ENCODE measurements at regions not wholly inside any gene's neighbourhood (a gene's known extent, or its start where the extent isn't known, plus 50 kb on each side); places are given as distances from the start of the nearest gene placed in this dataset.

DNA sequence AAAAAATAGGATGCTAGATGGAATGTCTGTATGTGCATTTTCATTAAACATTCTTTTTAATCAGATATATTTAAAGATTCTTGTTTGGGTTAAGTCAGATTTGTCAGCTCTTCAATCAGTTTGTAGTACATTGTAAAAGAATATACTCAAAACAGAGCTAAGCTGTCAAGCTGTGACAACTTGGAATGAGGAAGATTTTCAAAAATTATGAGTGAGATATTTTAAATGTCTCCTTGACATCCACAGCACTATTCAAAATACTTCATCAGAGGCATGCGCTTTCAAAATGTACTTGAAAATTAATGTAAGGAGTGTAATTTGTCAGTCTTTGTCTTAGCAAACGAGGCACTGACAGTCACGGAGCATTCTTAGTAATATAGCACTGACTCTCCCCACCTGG, 182.0 kb downstream of the MAT2B start:
- WGBS, 2 experiments = 94 to 96% methylated on average over 3 of the region's 3 CpGs
- Histone ChIP-seq H3K27ac (ENCODE audit: insufficient read depth, low read depth, low read length, poor library complexity, severe bottlenecking) (no peak overlapping the region), H3K4me1 (ENCODE audit: control insufficient read depth, insufficient read depth, low read length) (no peaks in the 10 kb centered on the region), H3K36me3 (ENCODE audit: control insufficient read depth, insufficient read depth, low read length) (no peaks in the 10 kb centered on the region), H3K27me3 (ENCODE audit: control insufficient read depth, insufficient read depth, low read length, poor library complexity, severe bottlenecking) (no peaks in the 10 kb centered on the region), H3K4me3 (ENCODE audit: insufficient read depth, low read depth, low read length) (no peak overlapping the region), H3K9me3 (ENCODE audit: control insufficient read depth, low read length) (no peaks in the 10 kb centered on the region)

DNA sequence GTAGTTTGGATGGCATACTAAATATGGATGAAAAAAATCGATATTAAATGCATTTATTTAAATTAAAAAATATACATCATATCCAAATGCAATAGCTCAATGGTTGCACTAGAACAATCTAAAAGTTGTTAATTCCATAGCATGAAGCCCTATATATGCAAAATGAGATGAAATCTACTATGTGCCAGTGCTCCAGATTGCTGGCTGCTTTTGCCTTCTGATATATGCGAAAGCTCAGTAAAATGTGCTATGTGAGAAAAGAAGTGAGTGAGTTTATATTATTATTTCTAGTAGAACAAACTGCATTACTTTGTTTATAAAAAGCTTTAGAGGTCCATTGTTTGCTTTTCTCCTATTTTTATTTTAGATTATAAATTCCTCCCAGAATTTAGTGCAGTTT, 186.7 kb downstream of the MAT2B start:
- H3K4me3 ChIP-seq (ENCODE audit: insufficient read depth, low read depth, low read length) = no peak overlapping the region
- H3K27me3 ChIP-seq (ENCODE audit: control insufficient read depth, insufficient read depth, low read length, poor library complexity, severe bottlenecking) = no peaks in the 10 kb centered on the region
- 100% methylated on average over 1 of the region's 2 CpGs for WGBS, 2 experiments
- H3K27ac ChIP-seq (ENCODE audit: insufficient read depth, low read depth, low read length, poor library complexity, severe bottlenecking) = no peak overlapping the region
- H3K9me3 ChIP-seq (ENCODE audit: control insufficient read depth, low read length) = no peaks in the 10 kb centered on the region
- H3K4me1 ChIP-seq (ENCODE audit: control insufficient read depth, insufficient read depth, low read length) = no peaks in the 10 kb centered on the region
- H3K36me3 ChIP-seq (ENCODE audit: control insufficient read depth, insufficient read depth, low read length) = no peaks in the 10 kb centered on the region

DNA sequence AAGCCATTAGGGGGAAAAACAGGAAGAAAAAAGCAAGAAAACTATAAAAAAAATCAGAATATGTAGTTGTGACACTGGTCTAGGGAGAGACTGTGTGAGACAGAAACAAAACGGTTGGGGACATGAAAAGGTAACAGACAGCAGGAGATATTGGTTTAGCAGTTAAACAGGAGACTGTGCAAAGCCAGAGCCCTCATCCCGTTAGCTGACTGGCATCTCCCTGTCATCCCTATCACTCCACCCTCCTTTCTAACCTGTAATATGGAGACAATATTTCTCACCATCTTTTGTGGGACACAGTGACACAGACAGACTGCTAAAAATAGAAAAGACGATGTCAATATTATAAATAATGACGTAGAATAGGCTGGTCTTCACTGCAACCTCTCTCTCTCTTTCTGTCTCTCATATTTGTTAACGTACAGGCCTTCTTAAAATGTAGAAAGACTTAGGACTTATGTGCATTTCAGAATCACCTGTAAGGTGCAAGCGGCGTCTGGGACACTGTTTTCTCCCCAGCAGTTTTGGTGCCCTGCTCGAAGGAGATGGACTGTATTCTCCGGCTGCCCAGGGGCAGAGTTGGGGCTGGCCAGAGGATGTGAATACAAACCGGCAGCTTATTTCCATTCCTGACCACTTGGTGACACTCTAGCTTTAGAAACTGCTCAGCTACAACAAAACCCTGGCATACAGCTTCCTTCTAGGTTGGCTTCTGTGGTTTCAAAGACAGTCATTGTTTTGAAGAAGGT, 190.6 kb downstream of the MAT2B start:
- no peak overlapping the region for H3K4me3 ChIP-seq (ENCODE audit: insufficient read depth, low read depth, low read length)
- H3K36me3 ChIP-seq (ENCODE audit: control insufficient read depth, insufficient read depth, low read length) = no peaks in the 10 kb centered on the region
- no peak overlapping the region for H3K27ac ChIP-seq (ENCODE audit: insufficient read depth, low read depth, low read length, poor library complexity, severe bottlenecking)
- no peaks in the 10 kb centered on the region for H3K9me3 ChIP-seq (ENCODE audit: control insufficient read depth, low read length)
- H3K4me1 ChIP-seq (ENCODE audit: control insufficient read depth, insufficient read depth, low read length) = no peaks in the 10 kb centered on the region
- no peaks in the 10 kb centered on the region for H3K27me3 ChIP-seq (ENCODE audit: control insufficient read depth, insufficient read depth, low read length, poor library complexity, severe bottlenecking)
- 59 to 62% methylated on average over 10 of the region's 10 CpGs for WGBS, 2 experiments

DNA sequence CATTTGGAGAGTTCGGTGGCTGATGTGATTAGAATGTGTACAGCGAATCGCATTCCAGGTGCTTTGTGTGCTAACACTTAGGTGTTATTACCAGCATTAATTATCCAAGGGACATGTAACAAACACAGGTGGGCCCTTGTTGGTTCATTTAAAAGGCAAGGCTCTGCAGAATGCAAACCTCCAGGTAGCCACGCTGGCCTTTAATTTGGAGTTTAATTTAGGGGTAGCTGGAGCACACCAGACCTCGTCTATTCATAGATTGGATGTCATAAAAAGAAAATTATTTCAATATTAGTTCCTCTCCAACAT, 191.1 kb downstream of the MAT2B start:
- Histone ChIP-seq H3K4me1 (ENCODE audit: control insufficient read depth, insufficient read depth, low read length) (no peaks in the 10 kb centered on the region), H3K27me3 (ENCODE audit: control insufficient read depth, insufficient read depth, low read length, poor library complexity, severe bottlenecking) (no peaks in the 10 kb centered on the region), H3K27ac (ENCODE audit: insufficient read depth, low read depth, low read length, poor library complexity, severe bottlenecking) (no peak overlapping the region), H3K36me3 (ENCODE audit: control insufficient read depth, insufficient read depth, low read length) (no peaks in the 10 kb centered on the region), H3K4me3 (ENCODE audit: insufficient read depth, low read depth, low read length) (no peak overlapping the region), H3K9me3 (ENCODE audit: control insufficient read depth, low read length) (no peaks in the 10 kb centered on the region)
- 45 to 57% methylated on average over 4 to 5 of the region's 5 CpGs for WGBS, 2 experiments

DNA sequence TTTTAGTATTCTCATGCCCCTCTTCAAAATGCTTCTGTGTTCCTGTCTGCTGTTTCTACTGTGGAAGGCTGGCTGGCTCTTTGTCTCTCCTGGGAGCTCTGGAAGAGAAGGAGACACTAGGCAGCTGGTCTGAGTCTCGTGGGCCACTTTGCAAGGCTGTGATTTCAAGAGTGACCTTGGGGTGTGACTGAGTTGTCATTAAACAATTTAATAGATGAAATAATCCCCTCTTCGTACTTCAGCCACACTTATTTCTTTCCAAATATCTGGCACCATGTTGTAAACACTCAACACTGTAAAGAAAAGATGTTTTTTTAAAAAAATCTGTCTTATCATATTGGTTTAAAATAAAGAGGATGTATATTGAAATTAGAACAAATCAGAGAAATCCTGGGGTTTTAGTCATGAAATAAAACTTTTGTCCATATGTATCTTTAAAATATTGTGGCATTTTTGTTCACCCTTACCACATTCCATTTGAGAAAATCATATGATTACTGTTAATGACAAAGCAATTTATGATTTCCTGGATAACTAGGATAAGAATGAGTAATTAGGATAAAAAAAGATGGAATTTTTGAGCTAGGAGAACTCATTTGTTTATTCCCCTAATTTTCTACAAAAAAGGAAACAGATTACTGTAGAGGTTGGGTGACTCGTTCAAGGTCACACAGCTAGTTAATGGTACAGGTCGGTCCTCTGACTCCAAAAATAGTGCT, 200.8 kb downstream of the MAT2B start:
- no peaks in the 10 kb centered on the region for H3K9me3 ChIP-seq (ENCODE audit: control insufficient read depth, low read length)
- H3K4me1 ChIP-seq (ENCODE audit: control insufficient read depth, insufficient read depth, low read length) = no peaks in the 10 kb centered on the region
- 83 to 92% methylated on average over 3 of the region's 4 CpGs for WGBS, 2 experiments
- no peak overlapping the region for H3K4me3 ChIP-seq (ENCODE audit: insufficient read depth, low read depth, low read length)
- H3K27ac ChIP-seq (ENCODE audit: insufficient read depth, low read depth, low read length, poor library complexity, severe bottlenecking) = no peak overlapping the region
- H3K36me3 ChIP-seq (ENCODE audit: control insufficient read depth, insufficient read depth, low read length) = no peaks in the 10 kb centered on the region
- H3K27me3 ChIP-seq (ENCODE audit: control insufficient read depth, insufficient read depth, low read length, poor library complexity, severe bottlenecking) = no peaks in the 10 kb centered on the region

DNA sequence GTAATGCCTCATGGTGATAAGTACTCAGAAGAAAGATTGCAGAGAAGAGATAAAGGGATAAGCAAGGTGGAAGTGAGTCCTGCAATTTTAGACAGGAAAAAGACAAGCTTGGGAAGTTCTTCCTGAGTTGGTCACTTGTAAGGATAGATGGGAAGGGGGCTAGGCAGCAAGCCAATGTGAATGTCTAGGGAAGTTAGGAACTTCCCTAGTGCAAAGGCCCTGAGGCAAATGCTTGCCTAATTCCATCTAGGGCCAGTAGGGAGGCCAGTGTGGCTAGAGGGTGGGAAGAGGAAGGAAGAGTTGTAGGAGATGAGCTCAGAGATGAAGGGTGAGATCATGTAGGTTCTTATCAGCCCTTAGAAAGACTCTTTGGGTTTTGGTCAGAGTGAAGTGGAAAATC, 206.6 kb downstream of the MAT2B start:
- Histone ChIP-seq H3K27ac (ENCODE audit: insufficient read depth, low read depth, low read length, poor library complexity, severe bottlenecking) (no peak overlapping the region), H3K36me3 (ENCODE audit: control insufficient read depth, insufficient read depth, low read length) (no peaks in the 10 kb centered on the region), H3K27me3 (ENCODE audit: control insufficient read depth, insufficient read depth, low read length, poor library complexity, severe bottlenecking) (no peaks in the 10 kb centered on the region), H3K9me3 (ENCODE audit: control insufficient read depth, low read length) (no peaks in the 10 kb centered on the region), H3K4me1 (ENCODE audit: control insufficient read depth, insufficient read depth, low read length) (no peaks in the 10 kb centered on the region), H3K4me3 (ENCODE audit: insufficient read depth, low read depth, low read length) (no peak overlapping the region)

DNA sequence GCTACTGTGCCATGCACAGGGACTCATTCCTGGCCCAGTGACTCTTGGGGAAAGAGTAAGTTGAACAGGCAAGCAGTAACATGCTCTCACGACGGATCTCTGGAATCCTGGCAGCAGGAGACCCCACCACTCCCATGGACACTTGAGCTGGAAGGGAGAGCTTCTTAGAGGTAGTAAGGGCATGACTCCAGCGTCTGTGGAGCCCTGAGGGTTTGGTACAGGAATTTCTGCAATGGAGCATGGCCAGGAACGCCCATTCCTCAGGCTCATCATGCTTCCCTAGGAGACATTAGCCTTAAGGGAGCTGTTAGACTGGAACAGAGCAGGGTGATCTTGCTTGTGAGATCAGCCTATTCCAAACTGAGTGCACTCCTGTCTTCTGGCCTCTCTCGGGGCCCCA, 212.9 kb downstream of the MAT2B start:
- 70% methylated on average over 5 of the region's 5 CpGs for WGBS, 2 experiments
- Histone ChIP-seq H3K9me3 (ENCODE audit: control insufficient read depth, low read length) (no peaks in the 10 kb centered on the region), H3K4me3 (ENCODE audit: insufficient read depth, low read depth, low read length) (no peak overlapping the region), H3K27ac (ENCODE audit: insufficient read depth, low read depth, low read length, poor library complexity, severe bottlenecking) (no peak overlapping the region), H3K36me3 (ENCODE audit: control insufficient read depth, insufficient read depth, low read length) (no peaks in the 10 kb centered on the region), H3K4me1 (ENCODE audit: control insufficient read depth, insufficient read depth, low read length) (no peaks in the 10 kb centered on the region), H3K27me3 (ENCODE audit: control insufficient read depth, insufficient read depth, low read length, poor library complexity, severe bottlenecking) (no peaks in the 10 kb centered on the region)

DNA sequence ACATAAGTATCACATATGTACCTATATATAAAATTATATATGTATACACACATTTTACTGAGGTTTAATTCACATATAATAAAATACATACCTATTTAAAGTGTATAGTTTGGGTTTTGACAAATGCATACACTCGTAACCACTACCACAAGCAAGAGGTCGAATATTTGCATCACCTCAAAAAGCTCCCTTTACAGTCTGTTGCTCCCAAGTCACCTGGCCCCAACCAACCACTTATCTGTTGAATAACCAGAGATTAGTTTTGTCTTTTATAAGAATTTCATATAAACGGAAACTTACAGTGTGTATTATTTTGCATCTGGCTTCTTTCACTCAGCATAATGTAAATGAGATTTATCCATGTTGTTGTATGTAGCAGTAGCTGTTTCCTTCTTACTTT, 218.9 kb downstream of the MAT2B start:
- no peaks in the 10 kb centered on the region for H3K9me3 ChIP-seq (ENCODE audit: control insufficient read depth, low read length)
- H3K27me3 ChIP-seq (ENCODE audit: control insufficient read depth, insufficient read depth, low read length, poor library complexity, severe bottlenecking) = no peaks in the 10 kb centered on the region
- WGBS, 2 experiments = 83 to 94% methylated on average over 2 to 3 of the region's 3 CpGs
- H3K36me3 ChIP-seq (ENCODE audit: control insufficient read depth, insufficient read depth, low read length) = no peaks in the 10 kb centered on the region
- H3K27ac ChIP-seq (ENCODE audit: insufficient read depth, low read depth, low read length, poor library complexity, severe bottlenecking) = no peak overlapping the region
- no peaks in the 10 kb centered on the region for H3K4me1 ChIP-seq (ENCODE audit: control insufficient read depth, insufficient read depth, low read length)
- no peak overlapping the region for H3K4me3 ChIP-seq (ENCODE audit: insufficient read depth, low read depth, low read length)

DNA sequence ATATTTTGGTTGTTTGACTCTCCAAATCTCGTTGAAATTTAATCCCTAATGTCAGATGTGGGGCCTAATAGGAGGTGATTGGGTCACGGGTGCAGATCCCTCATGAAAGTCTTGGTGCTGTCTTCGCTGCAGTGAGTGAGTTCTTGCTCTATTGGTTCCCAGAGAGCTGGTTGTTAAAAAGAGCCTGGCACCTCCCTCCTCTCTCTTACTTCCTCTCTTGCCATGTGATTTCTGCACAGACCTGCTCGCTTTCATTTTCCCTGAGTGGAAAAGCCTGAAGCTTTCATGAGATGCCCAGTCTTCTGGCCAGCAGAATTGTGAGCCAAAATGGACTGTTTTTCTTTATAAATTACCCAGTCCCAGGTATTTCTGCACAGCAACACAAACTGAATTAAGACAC, 221.6 kb downstream of the MAT2B start:
- Histone ChIP-seq H3K4me3 (ENCODE audit: insufficient read depth, low read depth, low read length) (no peak overlapping the region), H3K27me3 (ENCODE audit: control insufficient read depth, insufficient read depth, low read length, poor library complexity, severe bottlenecking) (no peaks in the 10 kb centered on the region), H3K9me3 (ENCODE audit: control insufficient read depth, low read length) (no peaks in the 10 kb centered on the region), H3K4me1 (ENCODE audit: control insufficient read depth, insufficient read depth, low read length) (no peaks in the 10 kb centered on the region), H3K27ac (ENCODE audit: insufficient read depth, low read depth, low read length, poor library complexity, severe bottlenecking) (no peak overlapping the region), H3K36me3 (ENCODE audit: control insufficient read depth, insufficient read depth, low read length) (no peaks in the 10 kb centered on the region)
- WGBS, 2 experiments = 76 to 79% methylated on average over 4 of the region's 4 CpGs

DNA sequence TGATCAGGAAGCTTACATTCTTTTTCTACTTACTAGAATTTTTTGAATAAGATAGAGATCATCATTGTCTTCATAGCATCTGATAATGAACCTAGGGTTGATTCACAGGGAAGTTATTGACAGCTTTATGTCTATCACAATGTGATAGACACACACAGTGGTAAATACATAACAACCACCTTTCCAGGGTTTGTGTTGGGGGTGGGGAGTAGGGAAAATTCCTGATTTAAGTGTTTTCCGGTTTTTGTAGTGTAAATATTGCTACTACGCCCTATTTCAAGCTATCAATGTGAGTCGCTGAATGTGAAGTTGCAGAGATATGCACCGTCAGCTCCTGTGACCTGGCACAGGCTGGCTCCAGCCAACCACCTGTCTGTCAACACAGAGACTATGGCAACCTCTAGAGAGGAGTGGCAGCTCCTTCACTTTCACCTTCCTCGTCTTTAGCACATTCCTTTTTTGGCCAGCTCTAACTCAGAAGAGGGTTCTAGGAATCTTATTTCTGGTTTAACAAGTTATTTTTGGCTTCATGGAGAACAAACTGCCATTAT, 224.9 kb downstream of the MAT2B start:
- WGBS, 2 experiments = 79 to 86% methylated on average over 4 to 5 of the region's 5 CpGs
- Histone ChIP-seq H3K27ac (ENCODE audit: insufficient read depth, low read depth, low read length, poor library complexity, severe bottlenecking) (no peak overlapping the region), H3K4me1 (ENCODE audit: control insufficient read depth, insufficient read depth, low read length) (no peaks in the 10 kb centered on the region), H3K4me3 (ENCODE audit: insufficient read depth, low read depth, low read length) (no peak overlapping the region), H3K36me3 (ENCODE audit: control insufficient read depth, insufficient read depth, low read length) (no peaks in the 10 kb centered on the region), H3K27me3 (ENCODE audit: control insufficient read depth, insufficient read depth, low read length, poor library complexity, severe bottlenecking) (no peaks in the 10 kb centered on the region), H3K9me3 (ENCODE audit: control insufficient read depth, low read length) (no peaks in the 10 kb centered on the region)

Measured in ectodermal cell (in vitro differentiated cells).